IMR-90 (cell line): ENCODE measurements at regions not wholly inside any gene's neighbourhood (a gene's known extent, or its start where the extent isn't known, plus 50 kb on each side); places are given as distances from the start of the nearest gene placed in this dataset.

ENCODE experiments used
- CEBPB ChIP-seq: IDR thresholded peaks from 2 replicates; pipeline ENCODE4 v1.6.1; 2012; ENCODE audit warnings: low read depth, low read length, improper control_type of control experiment
- CHD1 ChIP-seq: IDR thresholded peaks from 2 replicates; pipeline ENCODE4 v1.6.1; 2012; ENCODE audit warnings: low read depth, low read length, improper control_type of control experiment
- TF ChIP-seq, protein P1 (sequence below): conservative IDR thresholded peaks from 2 replicates; pipeline ENCODE4 v1.5.1; 2012; ENCODE audit warnings: mild to moderate bottlenecking, low read depth, low read length, improper control_type of control experiment

DNA sequence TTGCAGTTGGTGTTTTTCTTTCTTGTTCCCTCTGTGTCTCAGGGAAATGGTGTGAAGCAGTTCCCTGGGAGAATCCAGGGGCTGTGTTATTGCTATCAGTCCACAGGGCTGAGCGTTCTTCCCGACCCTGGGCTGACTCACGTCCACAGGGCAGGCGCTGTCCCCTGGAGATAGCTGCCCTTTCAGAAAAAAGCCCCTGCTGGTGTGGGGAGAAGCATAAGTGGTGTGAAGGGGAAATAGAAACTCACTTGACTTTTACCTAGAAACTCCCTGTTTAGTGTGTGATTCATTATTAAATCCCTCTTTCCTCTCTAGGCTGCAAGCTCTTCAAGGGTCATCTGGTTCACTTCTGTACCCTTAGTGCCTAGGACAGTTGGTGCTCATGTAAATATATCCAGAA lies 63.3 kb upstream of the SMNDC1 start:
- TF ChIP-seq, protein P1, sequence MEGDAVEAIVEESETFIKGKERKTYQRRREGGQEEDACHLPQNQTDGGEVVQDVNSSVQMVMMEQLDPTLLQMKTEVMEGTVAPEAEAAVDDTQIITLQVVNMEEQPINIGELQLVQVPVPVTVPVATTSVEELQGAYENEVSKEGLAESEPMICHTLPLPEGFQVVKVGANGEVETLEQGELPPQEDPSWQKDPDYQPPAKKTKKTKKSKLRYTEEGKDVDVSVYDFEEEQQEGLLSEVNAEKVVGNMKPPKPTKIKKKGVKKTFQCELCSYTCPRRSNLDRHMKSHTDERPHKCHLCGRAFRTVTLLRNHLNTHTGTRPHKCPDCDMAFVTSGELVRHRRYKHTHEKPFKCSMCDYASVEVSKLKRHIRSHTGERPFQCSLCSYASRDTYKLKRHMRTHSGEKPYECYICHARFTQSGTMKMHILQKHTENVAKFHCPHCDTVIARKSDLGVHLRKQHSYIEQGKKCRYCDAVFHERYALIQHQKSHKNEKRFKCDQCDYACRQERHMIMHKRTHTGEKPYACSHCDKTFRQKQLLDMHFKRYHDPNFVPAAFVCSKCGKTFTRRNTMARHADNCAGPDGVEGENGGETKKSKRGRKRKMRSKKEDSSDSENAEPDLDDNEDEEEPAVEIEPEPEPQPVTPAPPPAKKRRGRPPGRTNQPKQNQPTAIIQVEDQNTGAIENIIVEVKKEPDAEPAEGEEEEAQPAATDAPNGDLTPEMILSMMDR = no peak
- TF ChIP-seq CEBPB (no peak), CHD1 (no peak)
